ENCODE measurements at regions not wholly inside any gene's neighbourhood (a gene's known extent, or its start where the extent isn't known, plus 50 kb on each side); places are given as distances from the start of the nearest gene placed in this dataset.
"Not testable (repeated sequence)": the region's sequence is repeated elsewhere in the genome, so short reads cannot be mapped to it uniquely, and the experiment has no call there.

DNA sequence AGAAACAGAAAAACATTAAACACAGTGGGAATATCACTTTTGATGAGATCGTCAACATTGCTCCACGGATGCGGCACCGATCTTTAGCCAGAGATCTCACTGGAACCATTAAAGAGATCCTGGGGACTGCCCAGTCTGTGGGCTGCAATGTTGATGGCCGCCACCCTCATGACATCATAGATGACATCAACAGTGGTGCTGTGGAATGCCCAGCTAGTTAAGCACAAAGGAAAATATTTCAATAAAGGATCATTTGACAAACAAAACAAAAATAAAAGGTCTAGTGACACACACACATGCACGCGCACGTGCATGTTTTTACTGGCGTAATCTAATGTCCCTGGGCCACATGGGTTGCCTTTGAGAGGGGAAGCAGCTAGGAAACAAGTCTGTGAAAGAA, 78.4 kb upstream of the PIM1 start:
- not testable (repeated sequence) for H3K27ac ChIP-seq (ENCODE audit: low read depth in 2 of 2, low read length in 1 of 2); H3K36me3 ChIP-seq (ENCODE audit: control insufficient read depth in 2 of 2, insufficient read depth in 2 of 2, low read length in 1 of 2); H3K4me3 ChIP-seq (ENCODE audit: low read depth in 1 of 2, low read length in 2 of 2); H3K4me1 ChIP-seq (ENCODE audit: control insufficient read depth in 2 of 2, insufficient read depth in 2 of 2, low read length in 1 of 2); H3K9me3 ChIP-seq (ENCODE audit: control insufficient read depth in 2 of 2, insufficient read depth in 1 of 2, low read depth in 1 of 2, low read length in 1 of 2); H3K27me3 ChIP-seq (ENCODE audit: control insufficient read depth in 1 of 2, insufficient read depth in 2 of 2, low read length in 2 of 2)
- WGBS, 2 donors = 91 to 92% methylated on average over 9 of the region's 9 CpGs

DNA sequence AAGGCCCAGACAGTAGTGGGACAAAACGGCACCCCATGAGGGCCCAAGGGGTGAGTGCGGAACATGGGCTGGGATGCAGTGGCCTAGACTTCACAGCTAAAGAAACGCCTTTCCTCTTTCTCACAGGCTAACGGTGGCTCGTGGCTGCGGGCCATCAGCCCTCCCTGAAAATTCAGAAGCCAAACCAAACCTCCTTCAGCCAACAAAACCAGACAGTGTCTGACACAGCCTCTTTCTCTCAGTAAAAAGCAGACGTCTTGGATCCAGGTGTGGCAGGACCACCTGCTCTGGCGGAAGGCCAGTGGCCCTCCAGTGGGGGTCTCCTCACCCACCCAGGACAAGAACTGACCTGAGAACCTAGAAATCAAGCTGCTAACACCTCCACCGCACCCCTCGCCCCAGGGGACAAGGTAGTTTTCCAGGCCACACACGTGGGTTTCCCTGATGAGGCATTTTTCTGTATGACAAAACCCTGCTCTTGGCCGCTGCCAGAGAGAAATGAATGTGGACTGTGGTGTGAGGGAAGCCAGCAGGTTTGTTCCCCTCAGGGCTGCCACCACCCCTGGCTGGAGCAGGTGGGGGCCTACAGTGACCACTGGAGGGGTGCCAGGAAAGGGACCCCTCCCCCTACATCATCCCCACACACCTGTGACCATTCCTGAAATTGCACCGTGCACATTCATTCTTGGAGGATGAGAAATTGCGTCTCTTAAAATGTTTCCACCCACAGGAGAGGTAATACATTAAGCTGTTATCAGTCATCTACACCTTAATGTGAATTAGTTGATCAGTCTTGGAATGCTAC, 76.8 kb upstream of the PIM1 start:
- Histone ChIP-seq H3K36me3 (ENCODE audit: control insufficient read depth in 2 of 2, insufficient read depth in 2 of 2, low read length in 1 of 2) (no peaks in the 10 kb centered on the region), H3K9me3 (ENCODE audit: control insufficient read depth in 2 of 2, insufficient read depth in 1 of 2, low read depth in 1 of 2, low read length in 1 of 2) (no peaks in the 10 kb centered on the region), H3K27ac (ENCODE audit: low read depth in 2 of 2, low read length in 1 of 2) (peak overlapping the region; percentile 22 to 77), H3K4me1 (ENCODE audit: control insufficient read depth in 2 of 2, insufficient read depth in 2 of 2, low read length in 1 of 2) (peaks cover 0 to 5% of the 10 kb centered on the region in 2 donors), H3K27me3 (ENCODE audit: control insufficient read depth in 1 of 2, insufficient read depth in 2 of 2, low read length in 2 of 2) (no peaks in the 10 kb centered on the region), H3K4me3 (ENCODE audit: low read depth in 1 of 2, low read length in 2 of 2) (no peak overlapping the region)
- 53 to 60% methylated on average over 14 of the region's 14 CpGs for WGBS, 2 donors

DNA sequence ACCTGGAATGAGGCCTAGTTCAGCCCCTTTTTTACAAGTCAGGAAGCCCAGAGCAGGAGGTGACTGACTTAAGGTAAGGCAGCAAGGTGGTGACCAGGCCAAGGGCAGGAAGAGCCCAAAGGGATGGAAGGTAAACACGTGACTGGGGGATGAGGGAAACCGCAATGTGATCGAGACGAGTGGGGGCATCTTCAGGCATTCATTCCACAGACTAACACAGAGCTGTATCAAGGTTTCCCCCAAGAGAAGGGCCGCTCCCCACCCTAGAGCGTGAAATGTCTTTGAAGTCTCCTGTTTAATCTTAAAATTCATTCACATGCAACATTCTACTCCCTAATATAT, 76.3 kb upstream of the PIM1 start:
- H3K36me3 ChIP-seq (ENCODE audit: control insufficient read depth in 2 of 2, insufficient read depth in 2 of 2, low read length in 1 of 2) = no peaks in the 10 kb centered on the region
- 68 to 79% methylated on average over 6 of the region's 6 CpGs for WGBS, 2 donors
- peaks cover 0 to 5% of the 10 kb centered on the region in 2 donors for H3K4me1 ChIP-seq (ENCODE audit: control insufficient read depth in 2 of 2, insufficient read depth in 2 of 2, low read length in 1 of 2)
- H3K27me3 ChIP-seq (ENCODE audit: control insufficient read depth in 1 of 2, insufficient read depth in 2 of 2, low read length in 2 of 2) = no peaks in the 10 kb centered on the region
- H3K9me3 ChIP-seq (ENCODE audit: control insufficient read depth in 2 of 2, insufficient read depth in 1 of 2, low read depth in 1 of 2, low read length in 1 of 2) = no peaks in the 10 kb centered on the region
- peak overlapping the region; percentile 4 to 77 for H3K27ac ChIP-seq (ENCODE audit: low read depth in 2 of 2, low read length in 1 of 2)
- H3K4me3 ChIP-seq (ENCODE audit: low read depth in 1 of 2, low read length in 2 of 2) = no peak overlapping the region

DNA sequence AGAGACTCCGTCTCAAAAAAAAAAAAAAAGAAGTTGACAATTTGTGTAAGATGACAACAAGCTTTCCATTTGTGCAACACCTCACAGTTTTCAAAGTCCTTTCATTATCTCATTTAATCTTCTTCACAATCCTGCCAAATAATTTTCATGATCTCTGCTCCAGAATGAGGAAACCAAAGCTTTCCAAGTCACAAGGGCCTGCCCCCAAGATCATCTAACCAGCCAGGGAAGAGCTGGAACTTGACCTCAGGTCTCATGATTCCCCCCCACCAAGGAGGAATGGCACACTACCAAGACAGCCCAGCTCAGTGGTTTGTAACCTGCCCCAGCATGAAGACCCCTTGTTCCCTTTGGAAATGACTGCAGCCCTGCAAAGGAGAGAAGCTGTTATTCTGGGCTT, 74.0 kb upstream of the PIM1 start:
- peak overlapping the region in 1 of 2 donors; percentile 16 for H3K27ac ChIP-seq (ENCODE audit: low read depth in 2 of 2, low read length in 1 of 2)
- no peak overlapping the region for H3K4me3 ChIP-seq (ENCODE audit: low read depth in 1 of 2, low read length in 2 of 2)
- no peaks in the 10 kb centered on the region for H3K36me3 ChIP-seq (ENCODE audit: control insufficient read depth in 2 of 2, insufficient read depth in 2 of 2, low read length in 1 of 2)
- no peaks in the 10 kb centered on the region for H3K9me3 ChIP-seq (ENCODE audit: control insufficient read depth in 2 of 2, insufficient read depth in 1 of 2, low read depth in 1 of 2, low read length in 1 of 2)
- H3K4me1 ChIP-seq (ENCODE audit: control insufficient read depth in 2 of 2, insufficient read depth in 2 of 2, low read length in 1 of 2) = peaks cover 0 to 5% of the 10 kb centered on the region in 2 donors
- no peaks in the 10 kb centered on the region for H3K27me3 ChIP-seq (ENCODE audit: control insufficient read depth in 1 of 2, insufficient read depth in 2 of 2, low read length in 2 of 2)
- 40 to 52% methylated on average over 1 of the region's 1 CpG for WGBS, 2 donors

DNA sequence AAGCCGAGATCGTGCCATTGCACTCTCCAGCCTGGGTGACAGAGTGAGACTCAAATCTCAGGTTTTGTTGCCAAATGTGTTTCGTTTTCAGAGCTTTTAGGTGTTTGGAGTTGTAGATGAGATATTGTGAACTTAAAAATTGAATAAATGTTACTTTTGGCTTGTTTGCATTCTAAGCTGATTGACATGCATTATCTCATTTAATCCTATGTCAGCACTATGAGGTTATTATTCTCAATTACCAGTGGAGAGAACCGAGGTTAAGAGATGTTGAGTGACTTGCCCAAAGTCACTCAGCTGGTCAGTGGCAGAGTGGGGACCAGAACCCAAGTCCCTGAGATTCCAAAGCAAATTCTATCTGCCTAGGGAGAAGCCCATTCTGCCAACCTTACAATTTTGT, 72.6 kb upstream of the PIM1 start:
- H3K36me3 ChIP-seq (ENCODE audit: control insufficient read depth in 2 of 2, insufficient read depth in 2 of 2, low read length in 1 of 2) = no peaks in the 10 kb centered on the region
- H3K4me1 ChIP-seq (ENCODE audit: control insufficient read depth in 2 of 2, insufficient read depth in 2 of 2, low read length in 1 of 2) = peaks cover 0 to 8% of the 10 kb centered on the region in 2 donors
- 80 to 85% methylated on average over 4 of the region's 4 CpGs for WGBS, 2 donors
- H3K4me3 ChIP-seq (ENCODE audit: low read depth in 1 of 2, low read length in 2 of 2) = no peak overlapping the region
- H3K27ac ChIP-seq (ENCODE audit: low read depth in 2 of 2, low read length in 1 of 2) = no peak overlapping the region
- H3K27me3 ChIP-seq (ENCODE audit: control insufficient read depth in 1 of 2, insufficient read depth in 2 of 2, low read length in 2 of 2) = no peaks in the 10 kb centered on the region
- no peaks in the 10 kb centered on the region for H3K9me3 ChIP-seq (ENCODE audit: control insufficient read depth in 2 of 2, insufficient read depth in 1 of 2, low read depth in 1 of 2, low read length in 1 of 2)

DNA sequence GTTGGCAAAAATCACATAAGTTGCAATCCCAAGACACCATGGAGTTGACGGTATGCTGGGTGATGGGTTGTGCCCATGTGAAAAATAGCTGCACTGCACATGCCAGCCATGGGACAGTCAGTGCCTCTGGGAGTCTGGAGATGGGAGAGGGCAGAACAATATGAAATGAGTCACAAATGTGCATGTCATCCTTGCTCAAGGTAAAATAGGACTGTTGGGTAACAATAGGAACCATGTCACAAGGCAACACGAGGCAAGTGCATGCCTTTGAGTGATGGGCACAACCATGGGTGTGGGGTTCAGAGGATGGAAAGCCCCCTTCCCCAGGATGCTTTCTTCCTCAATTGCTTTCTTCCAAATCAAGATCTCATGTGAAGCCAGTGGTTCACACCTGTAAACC, 70.5 kb upstream of the PIM1 start:
- Histone ChIP-seq H3K4me3 (ENCODE audit: low read depth in 1 of 2, low read length in 2 of 2) (no peak overlapping the region), H3K9me3 (ENCODE audit: control insufficient read depth in 2 of 2, insufficient read depth in 1 of 2, low read depth in 1 of 2, low read length in 1 of 2) (no peaks in the 10 kb centered on the region), H3K36me3 (ENCODE audit: control insufficient read depth in 2 of 2, insufficient read depth in 2 of 2, low read length in 1 of 2) (no peaks in the 10 kb centered on the region), H3K27me3 (ENCODE audit: control insufficient read depth in 1 of 2, insufficient read depth in 2 of 2, low read length in 2 of 2) (no peaks in the 10 kb centered on the region), H3K4me1 (ENCODE audit: control insufficient read depth in 2 of 2, insufficient read depth in 2 of 2, low read length in 1 of 2) (peaks cover 2 to 4% of the 10 kb centered on the region in 2 donors), H3K27ac (ENCODE audit: low read depth in 2 of 2, low read length in 1 of 2) (peak overlapping the region in 1 of 2 donors; percentile 13)
- 42 to 66% methylated on average over 2 of the region's 2 CpGs for WGBS, 2 donors

DNA sequence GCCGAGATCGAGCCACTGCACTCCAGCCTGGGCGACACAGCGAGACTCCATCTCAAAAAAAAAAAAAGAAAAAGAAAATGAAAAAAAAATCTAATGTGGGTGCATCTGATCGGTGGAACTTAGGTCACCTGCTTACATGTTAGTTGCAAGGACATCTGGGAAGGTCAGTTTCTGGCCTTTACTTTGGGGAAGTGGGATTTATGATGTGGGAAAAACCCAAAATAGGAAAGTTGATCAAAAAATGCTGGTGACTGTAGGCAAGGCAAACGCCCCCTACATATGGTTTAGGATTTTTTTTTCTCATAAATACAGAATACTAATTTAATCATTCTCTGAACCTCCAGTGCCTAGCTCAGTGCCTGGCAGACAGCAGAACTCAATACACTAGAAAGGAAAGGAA, 69.2 kb upstream of the PIM1 start:
- Histone ChIP-seq H3K27me3 (ENCODE audit: control insufficient read depth in 1 of 2, insufficient read depth in 2 of 2, low read length in 2 of 2) (no peaks in the 10 kb centered on the region), H3K9me3 (ENCODE audit: control insufficient read depth in 2 of 2, insufficient read depth in 1 of 2, low read depth in 1 of 2, low read length in 1 of 2) (no peaks in the 10 kb centered on the region), H3K27ac (ENCODE audit: low read depth in 2 of 2, low read length in 1 of 2) (no peak overlapping the region), H3K4me1 (ENCODE audit: control insufficient read depth in 2 of 2, insufficient read depth in 2 of 2, low read length in 1 of 2) (peaks cover 2 to 4% of the 10 kb centered on the region in 2 donors), H3K36me3 (ENCODE audit: control insufficient read depth in 2 of 2, insufficient read depth in 2 of 2, low read length in 1 of 2) (no peaks in the 10 kb centered on the region), H3K4me3 (ENCODE audit: low read depth in 1 of 2, low read length in 2 of 2) (no peak overlapping the region)
- 91 to 92% methylated on average over 6 of the region's 6 CpGs for WGBS, 2 donors

DNA sequence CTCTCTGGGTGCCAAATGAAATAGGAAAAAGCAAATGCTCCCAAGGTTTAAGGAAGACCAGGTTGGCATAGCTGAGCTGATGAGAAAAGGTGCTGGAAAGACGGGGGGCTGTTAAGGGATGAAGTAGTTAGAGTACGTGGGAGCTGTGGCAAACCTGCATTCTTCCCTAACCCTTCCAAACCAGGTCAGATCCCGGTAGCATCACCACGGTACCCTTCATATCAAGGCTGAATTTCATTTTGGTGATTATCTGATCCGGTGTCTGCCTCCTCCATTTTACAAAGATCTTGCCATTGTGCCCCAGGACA, 68.0 kb upstream of the PIM1 start:
- Histone ChIP-seq H3K27me3 (ENCODE audit: control insufficient read depth in 1 of 2, insufficient read depth in 2 of 2, low read length in 2 of 2) (no peaks in the 10 kb centered on the region), H3K4me3 (ENCODE audit: low read depth in 1 of 2, low read length in 2 of 2) (peak overlapping the region; percentile 44 to 46), H3K9me3 (ENCODE audit: control insufficient read depth in 2 of 2, insufficient read depth in 1 of 2, low read depth in 1 of 2, low read length in 1 of 2) (no peaks in the 10 kb centered on the region), H3K4me1 (ENCODE audit: control insufficient read depth in 2 of 2, insufficient read depth in 2 of 2, low read length in 1 of 2) (peaks cover 2 to 4% of the 10 kb centered on the region in 2 donors), H3K27ac (ENCODE audit: low read depth in 2 of 2, low read length in 1 of 2) (peak overlapping the region; percentile 93 to 95), H3K36me3 (ENCODE audit: control insufficient read depth in 2 of 2, insufficient read depth in 2 of 2, low read length in 1 of 2) (no peaks in the 10 kb centered on the region)
- WGBS, 2 donors = 51 to 56% methylated on average over 5 of the region's 5 CpGs

DNA sequence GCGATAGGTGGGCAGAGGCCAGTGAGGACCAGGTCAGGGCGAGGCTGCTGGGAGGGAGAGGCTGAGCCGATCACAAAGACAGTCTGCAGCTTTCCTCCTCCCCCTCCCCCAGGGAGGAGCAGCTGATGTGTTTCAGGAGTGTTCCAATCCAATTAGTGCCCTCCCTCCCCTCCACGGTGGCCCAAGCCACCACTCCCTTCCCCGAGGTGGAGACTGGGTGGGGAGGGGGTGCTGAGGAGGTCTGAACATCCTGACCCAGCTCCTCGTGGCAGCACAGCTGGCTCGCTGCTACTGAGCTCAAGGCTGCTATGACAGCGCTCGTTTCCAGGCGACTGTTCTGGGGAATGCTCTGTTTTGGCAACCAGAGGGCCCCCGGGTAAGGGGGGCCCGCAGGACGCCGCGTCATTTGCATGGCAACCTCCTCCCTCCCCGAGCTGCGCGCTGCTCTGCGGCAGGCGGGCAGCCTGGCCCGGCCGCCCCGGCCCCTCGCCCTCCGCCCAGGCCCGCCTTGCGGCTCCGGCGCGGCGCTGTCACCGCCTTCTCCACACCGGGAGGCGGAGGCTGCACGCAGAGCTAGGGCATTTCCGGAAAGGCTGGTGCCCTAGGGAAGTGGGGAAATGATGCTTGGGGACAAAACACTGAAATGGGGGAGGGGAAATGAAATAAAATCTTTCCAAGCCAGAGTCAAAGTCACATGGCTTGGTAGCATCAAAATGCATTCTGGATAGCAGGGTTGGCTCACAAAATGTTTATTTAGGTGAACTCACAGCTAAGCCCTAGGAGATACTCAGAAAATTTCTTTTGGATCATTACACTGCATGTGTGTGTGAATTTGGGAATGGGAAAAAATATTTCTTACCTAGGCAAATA, 67.4 kb upstream of the PIM1 start:
- H3K27ac ChIP-seq (ENCODE audit: low read depth in 2 of 2, low read length in 1 of 2) = peak overlapping the region; percentile 93 to 95
- peaks cover 2 to 4% of the 10 kb centered on the region in 2 donors for H3K4me1 ChIP-seq (ENCODE audit: control insufficient read depth in 2 of 2, insufficient read depth in 2 of 2, low read length in 1 of 2)
- no peaks in the 10 kb centered on the region for H3K27me3 ChIP-seq (ENCODE audit: control insufficient read depth in 1 of 2, insufficient read depth in 2 of 2, low read length in 2 of 2)
- H3K4me3 ChIP-seq (ENCODE audit: low read depth in 1 of 2, low read length in 2 of 2) = peak overlapping the region; percentile 44 to 46
- H3K36me3 ChIP-seq (ENCODE audit: control insufficient read depth in 2 of 2, insufficient read depth in 2 of 2, low read length in 1 of 2) = no peaks in the 10 kb centered on the region
- 1 to 2% methylated on average over 29 to 36 of the region's 36 CpGs for WGBS, 2 donors
- no peaks in the 10 kb centered on the region for H3K9me3 ChIP-seq (ENCODE audit: control insufficient read depth in 2 of 2, insufficient read depth in 1 of 2, low read depth in 1 of 2, low read length in 1 of 2)
